HUDEP-2 (cell line): ENCODE measurements at regions not wholly inside any gene's neighbourhood (a gene's known extent, or its start where the extent isn't known, plus 50 kb on each side); places are given as distances from the start of the nearest gene placed in this dataset.
"Not testable (repeated sequence)": the region's sequence is repeated elsewhere in the genome, so short reads cannot be mapped to it uniquely, and the experiment has no call there.

Experiments
- DNase-seq, 76 experiments: peaks; one replicate each; lab custom pipeline; 2025; ENCODE audit not compliant: unreplicated experiment in 76 of 76; lab: John Stamatoyannopoulos, UW

- no peak for DNase-seq
These were observed 172.4 kb downstream of the ABCA8 start for GRCh38 chr17:68782789-68783188.

DNA sequence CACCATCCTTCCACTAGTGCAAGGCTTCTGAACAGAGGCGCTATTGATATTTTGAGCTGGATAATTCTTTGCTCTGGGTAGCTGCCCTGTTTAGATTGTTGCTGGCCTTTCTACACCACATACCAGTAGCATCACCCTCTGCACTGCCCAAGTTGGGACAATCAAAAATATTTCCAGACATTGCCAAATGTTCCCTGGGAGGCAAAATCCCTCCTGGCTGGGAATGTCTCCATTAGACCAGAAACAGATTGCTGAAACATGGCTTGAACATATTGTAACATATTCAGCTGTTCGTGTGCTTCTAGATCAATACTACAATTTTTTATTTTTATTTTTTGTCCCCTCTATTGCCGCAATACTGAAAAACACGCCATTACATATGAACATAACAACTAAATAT lies 174.6 kb downstream of the ABCA8 start:
- no peak for DNase-seq

- no peak for DNase-seq
These were observed 176.5 kb downstream of the ABCA8 start for GRCh38 chr17:68778726-68779125.

- DNase-seq, result no peak
These were observed 176.9 kb upstream of the FAM20A start for GRCh38 chr17:68777856-68778694.

- DNase-seq, result peak in 8 of 76 experiments; percentile 2 to 33 (median 18)
These were observed 176.2 kb upstream of the FAM20A start for GRCh38 chr17:68777243-68777855.

GRCh38 chr17:68776451-68776850 lies 175.3 kb upstream of the FAM20A start:
- DNase-seq, result no peak

DNA sequence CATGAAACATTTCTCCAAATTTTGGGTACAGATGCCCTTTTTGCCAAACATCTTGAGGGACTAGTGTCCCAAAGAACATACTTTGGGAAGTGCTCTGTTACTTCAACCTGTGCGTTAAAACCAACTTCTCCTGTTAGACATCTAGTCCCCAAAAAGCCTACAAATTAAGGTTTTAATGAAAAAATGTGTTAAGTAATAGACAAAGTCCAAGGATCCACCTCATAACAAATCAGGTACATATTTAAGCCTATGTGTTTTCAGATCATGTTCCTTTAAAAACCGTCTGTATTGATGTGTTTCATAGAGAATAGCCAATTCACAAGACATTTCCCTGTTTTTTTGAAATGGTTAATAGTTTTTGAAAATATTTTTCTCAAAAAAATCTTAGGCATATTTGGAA lies 174.8 kb upstream of the FAM20A start:
- no peak for DNase-seq

GRCh38 chr17:68775318-68775717 lies 174.2 kb upstream of the FAM20A start:
- DNase-seq, result no peak

GRCh38 chr17:68771867-68772515 lies 170.8 kb upstream of the FAM20A start:
- peak in 3 of 76 experiments; percentile 6 to 11 (median 8) for DNase-seq

DNA sequence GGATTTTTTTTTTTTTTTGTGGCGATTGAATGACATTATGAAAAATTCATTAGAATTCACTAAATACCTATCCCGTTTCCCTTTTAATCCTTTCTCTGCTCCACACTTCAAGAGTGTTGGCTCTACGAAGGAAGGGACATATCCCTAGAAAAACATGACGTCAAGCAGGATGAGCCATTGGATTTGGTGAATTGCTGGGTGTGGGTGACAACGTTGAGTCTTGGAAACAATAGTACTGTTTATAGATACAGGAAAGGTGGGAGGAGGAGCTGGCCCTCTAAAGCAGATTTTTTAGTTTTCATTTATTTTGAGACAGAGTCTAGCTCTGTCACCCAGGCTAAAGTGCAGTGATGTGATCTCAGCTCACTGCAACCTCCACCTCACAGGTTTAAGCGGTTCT lies 167.6 kb upstream of the FAM20A start:
- DNase-seq, result no peak

- no peak for DNase-seq
These were observed 165.5 kb upstream of the FAM20A start for GRCh38 chr17:68766640-68767039.

- DNase-seq, result no peak
These were observed 162.4 kb upstream of the FAM20A start for GRCh38 chr17:68763562-68763961.

DNA sequence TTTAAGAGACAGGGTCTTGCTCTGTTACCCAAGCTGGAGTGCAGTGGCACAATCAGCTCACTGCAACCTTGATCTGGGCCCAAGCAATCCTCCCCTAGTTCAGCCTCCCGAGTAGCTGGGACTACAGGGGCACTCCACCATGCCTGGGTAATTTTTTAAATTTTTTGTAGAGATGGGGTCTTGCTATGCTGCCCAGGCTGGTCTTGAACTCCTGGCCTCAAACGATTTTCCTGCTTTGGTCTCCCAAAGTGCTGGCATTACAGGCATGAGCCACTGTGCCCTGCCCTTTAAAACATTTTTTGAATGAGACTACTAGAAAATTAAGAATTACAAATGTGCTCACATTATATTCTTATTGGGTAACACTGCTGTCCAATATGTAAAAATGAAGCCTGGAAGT lies 161.7 kb upstream of the FAM20A start:
- no peak for DNase-seq

GRCh38 chr17:68760141-68760475 lies 158.9 kb upstream of the FAM20A start:
- DNase-seq, result no peak

- peak in 64 of 76 experiments; percentile 1 to 80 (median 36) for DNase-seq
These were observed 158.4 kb upstream of the FAM20A start for GRCh38 chr17:68759343-68760140.

- no peak for DNase-seq
These were observed 157.8 kb upstream of the FAM20A start for GRCh38 chr17:68759002-68759342.

GRCh38 chr17:68757866-68758757 lies 156.9 kb upstream of the FAM20A start:
- not testable (repeated sequence) for DNase-seq

- DNase-seq, result no peak
These were observed 153.0 kb upstream of the FAM20A start for GRCh38 chr17:68753985-68754769.

DNA sequence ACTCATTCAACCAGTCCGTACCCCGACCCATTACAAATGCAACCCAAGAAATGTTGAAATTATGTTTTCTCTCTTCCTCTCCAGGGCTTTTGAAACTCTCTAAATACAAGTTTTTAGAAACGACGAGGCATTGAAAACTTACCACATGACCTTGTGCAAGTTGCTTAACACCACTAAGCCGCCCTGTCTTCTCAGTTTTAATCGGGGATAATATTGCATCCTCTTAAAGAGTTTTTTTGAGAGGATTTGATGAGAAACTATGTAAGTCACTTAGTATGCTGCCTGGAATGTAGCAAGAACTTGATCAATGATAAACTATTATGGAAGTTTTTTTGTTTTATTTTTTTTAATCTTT lies 149.0 kb upstream of the FAM20A start:
- no peak for DNase-seq
